ENCODE measurements at regions not wholly inside any gene's neighbourhood (a gene's known extent, or its start where the extent isn't known, plus 50 kb on each side); places are given as distances from the start of the nearest gene placed in this dataset.

DNA sequence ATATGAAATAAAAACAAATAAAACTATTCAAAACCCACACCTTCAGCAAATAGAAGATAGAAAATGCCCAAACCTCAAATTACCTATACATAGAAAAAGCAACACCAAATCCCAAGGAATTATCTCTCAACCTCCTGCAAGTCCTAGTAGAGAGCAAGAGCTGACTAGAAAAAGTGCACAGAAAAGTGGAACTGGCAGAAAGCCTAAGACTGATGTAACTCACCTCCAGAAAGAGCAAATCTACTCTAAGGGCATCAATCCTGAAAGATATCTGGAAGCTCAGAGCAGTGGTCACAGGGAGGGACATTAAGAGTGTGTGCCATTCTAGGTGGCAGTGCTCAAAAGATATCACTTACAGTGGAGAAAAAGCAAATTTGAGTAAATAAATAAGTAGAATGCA lies 62.1 kb upstream of the PLEKHG7 start:
- H3K4me1 ChIP-seq (ENCODE audit: insufficient read depth, poor library complexity, severe bottlenecking) = no peaks in the 10 kb centered on the region
- no peaks in the 10 kb centered on the region for H3K9me3 ChIP-seq (ENCODE audit: severe bottlenecking)
- no peaks in the 10 kb centered on the region for H3K36me3 ChIP-seq (ENCODE audit: low read depth)
- H3K4me3 ChIP-seq (ENCODE audit: severe bottlenecking) = no peak overlapping the region
- DNase-seq (ENCODE audit: low spot score) = no peak
- ATAC-seq (ENCODE audit: low read depth) = no peak
- TF ChIP-seq, protein P1, sequence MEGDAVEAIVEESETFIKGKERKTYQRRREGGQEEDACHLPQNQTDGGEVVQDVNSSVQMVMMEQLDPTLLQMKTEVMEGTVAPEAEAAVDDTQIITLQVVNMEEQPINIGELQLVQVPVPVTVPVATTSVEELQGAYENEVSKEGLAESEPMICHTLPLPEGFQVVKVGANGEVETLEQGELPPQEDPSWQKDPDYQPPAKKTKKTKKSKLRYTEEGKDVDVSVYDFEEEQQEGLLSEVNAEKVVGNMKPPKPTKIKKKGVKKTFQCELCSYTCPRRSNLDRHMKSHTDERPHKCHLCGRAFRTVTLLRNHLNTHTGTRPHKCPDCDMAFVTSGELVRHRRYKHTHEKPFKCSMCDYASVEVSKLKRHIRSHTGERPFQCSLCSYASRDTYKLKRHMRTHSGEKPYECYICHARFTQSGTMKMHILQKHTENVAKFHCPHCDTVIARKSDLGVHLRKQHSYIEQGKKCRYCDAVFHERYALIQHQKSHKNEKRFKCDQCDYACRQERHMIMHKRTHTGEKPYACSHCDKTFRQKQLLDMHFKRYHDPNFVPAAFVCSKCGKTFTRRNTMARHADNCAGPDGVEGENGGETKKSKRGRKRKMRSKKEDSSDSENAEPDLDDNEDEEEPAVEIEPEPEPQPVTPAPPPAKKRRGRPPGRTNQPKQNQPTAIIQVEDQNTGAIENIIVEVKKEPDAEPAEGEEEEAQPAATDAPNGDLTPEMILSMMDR (IDR thresholded peaks at IDR 0.05; ENCODE audit: poor library complexity, severe bottlenecking) = no peak
- H3K27ac ChIP-seq (ENCODE audit: poor library complexity, severe bottlenecking) = no peak overlapping the region
- H3K27me3 ChIP-seq (ENCODE audit: insufficient read depth, poor library complexity, severe bottlenecking) = no peaks in the 10 kb centered on the region

DNA sequence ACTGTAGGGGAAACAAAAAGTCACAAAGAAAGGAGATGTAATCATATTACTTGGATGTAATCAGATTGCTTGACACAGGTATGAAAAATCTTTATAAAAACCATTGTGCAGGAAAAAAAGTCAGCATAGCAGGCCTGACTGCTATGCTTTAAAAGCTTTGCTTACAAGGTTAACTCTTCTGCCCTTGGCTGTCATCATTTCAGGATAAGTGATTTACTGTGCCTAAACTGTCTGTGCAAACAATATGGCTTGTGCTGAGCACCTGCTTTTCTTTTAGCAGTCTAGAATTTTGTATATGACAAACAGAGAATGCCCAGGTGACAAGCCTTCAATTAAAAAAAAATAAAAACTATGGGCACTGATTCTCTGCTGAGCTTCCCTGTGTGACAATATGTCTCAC lies 63.8 kb upstream of the PLEKHG7 start:
- Histone ChIP-seq H3K4me3 (ENCODE audit: severe bottlenecking) (no peak overlapping the region), H3K27ac (ENCODE audit: poor library complexity, severe bottlenecking) (no peak overlapping the region), H3K36me3 (ENCODE audit: low read depth) (no peaks in the 10 kb centered on the region), H3K27me3 (ENCODE audit: insufficient read depth, poor library complexity, severe bottlenecking) (no peaks in the 10 kb centered on the region), H3K4me1 (ENCODE audit: insufficient read depth, poor library complexity, severe bottlenecking) (no peaks in the 10 kb centered on the region), H3K9me3 (ENCODE audit: severe bottlenecking) (no peaks in the 10 kb centered on the region)
- ATAC-seq (ENCODE audit: low read depth) (no peak), DNase-seq (ENCODE audit: low spot score) (no peak)
- TF ChIP-seq, protein P1 (IDR thresholded peaks at IDR 0.05; ENCODE audit: poor library complexity, severe bottlenecking) = no peak

DNA sequence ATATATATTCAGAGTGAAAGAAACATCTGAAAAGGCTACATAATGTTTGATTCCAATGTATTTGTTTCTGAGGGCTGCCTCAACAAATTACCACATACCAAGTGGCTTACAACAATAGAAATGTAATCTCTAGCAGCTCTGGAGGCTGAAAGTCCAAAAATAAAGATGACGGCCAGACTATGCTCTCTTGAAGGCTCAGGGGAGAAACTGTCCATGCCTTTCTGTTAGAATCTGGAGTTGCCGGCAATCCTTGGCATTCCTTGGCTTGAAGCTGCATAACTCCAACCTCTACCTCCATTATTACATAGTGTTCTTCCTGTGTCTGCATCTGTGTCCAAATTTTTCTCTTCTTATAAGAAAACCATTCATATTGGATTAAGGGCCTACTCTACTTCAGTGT lies 68.1 kb upstream of the PLEKHG7 start:
- H3K9me3 ChIP-seq (ENCODE audit: severe bottlenecking) = no peaks in the 10 kb centered on the region
- no peaks in the 10 kb centered on the region for H3K4me1 ChIP-seq (ENCODE audit: insufficient read depth, poor library complexity, severe bottlenecking)
- TF ChIP-seq, protein P1 (IDR thresholded peaks at IDR 0.05; ENCODE audit: poor library complexity, severe bottlenecking) = no peak
- ATAC-seq (ENCODE audit: low read depth) (no peak), DNase-seq (ENCODE audit: low spot score) (no peak)
- H3K36me3 ChIP-seq (ENCODE audit: low read depth) = no peaks in the 10 kb centered on the region
- no peak overlapping the region for H3K4me3 ChIP-seq (ENCODE audit: severe bottlenecking)
- no peaks in the 10 kb centered on the region for H3K27me3 ChIP-seq (ENCODE audit: insufficient read depth, poor library complexity, severe bottlenecking)
- no peak overlapping the region for H3K27ac ChIP-seq (ENCODE audit: poor library complexity, severe bottlenecking)

DNA sequence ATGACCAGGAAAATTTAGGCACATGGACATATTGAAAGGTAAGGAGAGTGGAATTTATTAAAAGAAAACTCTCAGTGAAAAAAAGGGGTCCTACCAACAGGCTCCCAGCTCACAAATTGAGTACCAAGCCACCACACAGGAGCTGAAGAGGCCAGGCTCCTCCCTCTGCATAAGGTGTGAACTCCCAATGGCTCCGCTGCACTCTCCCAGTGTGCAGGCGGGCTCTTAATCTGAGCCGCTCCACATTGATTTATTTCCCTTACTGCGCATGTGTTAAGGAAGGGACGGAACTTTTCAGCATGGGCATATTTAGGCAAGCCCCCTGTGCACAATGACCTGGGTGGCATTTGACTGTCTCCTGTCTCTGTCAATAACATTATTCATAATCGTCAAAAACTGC lies 68.6 kb upstream of the PLEKHG7 start:
- TF ChIP-seq, protein P1 (IDR thresholded peaks at IDR 0.05; ENCODE audit: poor library complexity, severe bottlenecking) = no peak
- no peaks in the 10 kb centered on the region for H3K4me1 ChIP-seq (ENCODE audit: insufficient read depth, poor library complexity, severe bottlenecking)
- no peak for DNase-seq (ENCODE audit: low spot score)

DNA sequence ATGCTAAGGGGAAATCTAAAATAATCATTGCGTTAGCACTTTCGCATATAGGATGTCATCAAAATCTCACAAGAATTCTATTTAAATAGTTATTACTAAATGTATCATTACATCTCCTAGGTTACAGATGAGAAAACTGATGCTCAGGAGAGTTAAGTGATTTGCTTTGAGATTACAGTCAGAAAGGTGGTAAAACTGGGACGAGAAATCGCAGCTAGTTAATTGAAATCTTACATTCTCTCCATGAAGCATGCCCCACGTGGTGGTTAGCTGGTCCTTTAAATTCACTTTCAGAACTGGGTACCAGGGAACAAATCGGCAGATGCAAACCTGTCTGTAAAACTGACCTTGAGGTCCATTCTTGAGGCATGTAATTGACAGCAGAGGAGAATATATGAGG lies 71.8 kb upstream of the PLEKHG7 start:
- no peaks in the 10 kb centered on the region for H3K9me3 ChIP-seq (ENCODE audit: severe bottlenecking)
- no peak for ATAC-seq (ENCODE audit: low read depth)

More for the DNA sequence above, 68.6 kb upstream of the PLEKHG7 start:
- Histone ChIP-seq H3K27me3 (ENCODE audit: insufficient read depth, poor library complexity, severe bottlenecking) (no peaks in the 10 kb centered on the region), H3K9me3 (ENCODE audit: severe bottlenecking) (no peaks in the 10 kb centered on the region), H3K36me3 (ENCODE audit: low read depth) (no peaks in the 10 kb centered on the region), H3K27ac (ENCODE audit: poor library complexity, severe bottlenecking) (no peak overlapping the region), H3K4me3 (ENCODE audit: severe bottlenecking) (no peak overlapping the region)
- ATAC-seq (ENCODE audit: low read depth) = no peak

More for the DNA sequence above, 71.8 kb upstream of the PLEKHG7 start:
- Histone ChIP-seq H3K4me1 (ENCODE audit: insufficient read depth, poor library complexity, severe bottlenecking) (no peaks in the 10 kb centered on the region), H3K4me3 (ENCODE audit: severe bottlenecking) (no peak overlapping the region), H3K27me3 (ENCODE audit: insufficient read depth, poor library complexity, severe bottlenecking) (no peaks in the 10 kb centered on the region), H3K36me3 (ENCODE audit: low read depth) (no peaks in the 10 kb centered on the region), H3K27ac (ENCODE audit: poor library complexity, severe bottlenecking) (no peak overlapping the region)
- DNase-seq (ENCODE audit: low spot score) = no peak
- TF ChIP-seq, protein P1 (IDR thresholded peaks at IDR 0.05; ENCODE audit: poor library complexity, severe bottlenecking) = no peak
